ENCODE measurements at regions not wholly inside any gene's neighbourhood (a gene's known extent, or its start where the extent isn't known, plus 50 kb on each side); places are given as distances from the start of the nearest gene placed in this dataset.
"Not testable (repeated sequence)": the region's sequence is repeated elsewhere in the genome, so short reads cannot be mapped to it uniquely, and the experiment has no call there.

GRCh38 chr4:13710246-13710885, 82.8 kb upstream of the BOD1L1 start:
- DNase-seq: no peak
- Mint-ChIP-seq H3K36me3 (peaks cover 0 to 5% (median 0%) of the 10 kb centered on the region in 3 donors), H3K27me3 (ENCODE audit: low read depth in 3 of 3) (peaks cover 0 to 4% (median 2%) of the 10 kb centered on the region in 3 donors), H3K4me3 (no peak overlapping the region), H3K9me3 (peaks cover 0 to 5% (median 0%) of the 10 kb centered on the region in 6 donors), H3K27ac (no peak overlapping the region), H3K4me1 (no peaks in the 10 kb centered on the region)

GRCh38 chr4:13711233-13711785, 83.8 kb upstream of the BOD1L1 start:
- peaks cover 0 to 4% (median 0%) of the 10 kb centered on the region in 3 donors for H3K27me3 Mint-ChIP-seq (ENCODE audit: low read depth in 3 of 3)
- H3K9me3 Mint-ChIP-seq: peaks cover 0 to 5% (median 0%) of the 10 kb centered on the region in 6 donors
- H3K4me1 Mint-ChIP-seq: no peaks in the 10 kb centered on the region
- no peak for DNase-seq
- no peak overlapping the region for H3K27ac Mint-ChIP-seq
- peaks cover 0 to 5% (median 0%) of the 10 kb centered on the region in 3 donors for H3K36me3 Mint-ChIP-seq
- H3K4me3 Mint-ChIP-seq: no peak overlapping the region

- Mint-ChIP-seq H3K36me3 (no peaks in the 10 kb centered on the region), H3K9me3 (peaks cover 0 to 7% (median under 1%) of the 10 kb centered on the region in 6 donors), H3K27ac (no peak overlapping the region), H3K27me3 (ENCODE audit: low read depth in 3 of 3) (peaks cover 0 to 1% (median 0%) of the 10 kb centered on the region in 3 donors), H3K4me3 (no peak overlapping the region), H3K4me1 (no peaks in the 10 kb centered on the region)
- DNase-seq: no peak
Measured at GRCh38 chr4:13721894-13722293, 94.4 kb upstream of the BOD1L1 start.

- Mint-ChIP-seq H3K36me3 (no peaks in the 10 kb centered on the region), H3K27me3 (ENCODE audit: low read depth in 3 of 3) (peaks cover 0 to 1% (median 0%) of the 10 kb centered on the region in 3 donors), H3K4me1 (no peaks in the 10 kb centered on the region), H3K9me3 (peaks cover 0 to 5% (median 0%) of the 10 kb centered on the region in 6 donors), H3K4me3 (no peak overlapping the region), H3K27ac (no peak overlapping the region)
- no peak for DNase-seq
Measured at GRCh38 chr4:13722649-13723048, 95.1 kb upstream of the BOD1L1 start.

- Mint-ChIP-seq H3K4me1 (no peaks in the 10 kb centered on the region), H3K27ac (no peak overlapping the region), H3K27me3 (ENCODE audit: low read depth in 3 of 3) (peaks cover 0 to 6% (median 0%) of the 10 kb centered on the region in 3 donors), H3K36me3 (no peaks in the 10 kb centered on the region), H3K9me3 (no peaks in the 10 kb centered on the region), H3K4me3 (no peak overlapping the region)
- no peak for DNase-seq
Measured at GRCh38 chr4:13728761-13729160, 101.2 kb upstream of the BOD1L1 start.

- DNase-seq: no peak
- H3K27me3 Mint-ChIP-seq (ENCODE audit: low read depth in 3 of 3): peaks cover 0 to 6% (median 0%) of the 10 kb centered on the region in 3 donors
- no peaks in the 10 kb centered on the region for H3K36me3 Mint-ChIP-seq
- no peaks in the 10 kb centered on the region for H3K4me1 Mint-ChIP-seq
- H3K9me3 Mint-ChIP-seq: no peaks in the 10 kb centered on the region
- no peak overlapping the region for H3K4me3 Mint-ChIP-seq
- no peak overlapping the region for H3K27ac Mint-ChIP-seq
Measured at GRCh38 chr4:13731019-13731418, 103.5 kb upstream of the BOD1L1 start.

- Mint-ChIP-seq H3K4me3 (no peak overlapping the region), H3K27ac (no peak overlapping the region), H3K4me1 (no peaks in the 10 kb centered on the region), H3K27me3 (ENCODE audit: low read depth in 3 of 3) (peaks cover 0 to 5% (median 0%) of the 10 kb centered on the region in 3 donors), H3K9me3 (no peaks in the 10 kb centered on the region), H3K36me3 (no peaks in the 10 kb centered on the region)
- DNase-seq: no peak
Measured at GRCh38 chr4:13733817-13734216, 106.3 kb upstream of the BOD1L1 start.

- Mint-ChIP-seq H3K4me3 (no peak overlapping the region), H3K4me1 (no peaks in the 10 kb centered on the region), H3K27me3 (ENCODE audit: low read depth in 3 of 3) (peaks cover 1 to 2% (median 2%) of the 10 kb centered on the region in 3 donors), H3K36me3 (no peaks in the 10 kb centered on the region), H3K9me3 (peaks cover 0 to 11% (median 2%) of the 10 kb centered on the region in 6 donors), H3K27ac (no peak overlapping the region)
- DNase-seq: no peak
Measured at GRCh38 chr4:13750594-13750993, 123.1 kb upstream of the BOD1L1 start.

GRCh38 chr4:13761581-13761980, 134.1 kb upstream of the BOD1L1 start:
- H3K36me3 Mint-ChIP-seq; H3K27me3 Mint-ChIP-seq (ENCODE audit: low read depth in 3 of 3); H3K27ac Mint-ChIP-seq; DNase-seq; H3K4me3 Mint-ChIP-seq: not testable (repeated sequence)
- H3K4me1 Mint-ChIP-seq: peaks cover 0 to 22% of the 10 kb centered on the region in 2 donors
- H3K9me3 Mint-ChIP-seq: peaks cover 0 to 26% (median 13%) of the 10 kb centered on the region in 6 donors

GRCh38 chr4:13762130-13762529, 134.6 kb upstream of the BOD1L1 start:
- Mint-ChIP-seq H3K36me3 (no peaks in the 10 kb centered on the region), H3K4me3 (no peak overlapping the region), H3K4me1 (peaks cover 0 to 22% of the 10 kb centered on the region in 2 donors), H3K27me3 (ENCODE audit: low read depth in 3 of 3) (peaks cover 0 to 3% (median 0%) of the 10 kb centered on the region in 3 donors), H3K27ac (no peak overlapping the region), H3K9me3 (peaks cover 0 to 25% (median 12%) of the 10 kb centered on the region in 6 donors)
- DNase-seq: no peak

GRCh38 chr4:13763707-13764106, 136.2 kb upstream of the BOD1L1 start:
- Mint-ChIP-seq H3K36me3 (no peaks in the 10 kb centered on the region), H3K9me3 (peaks cover 0 to 12% (median 7%) of the 10 kb centered on the region in 6 donors), H3K27ac (peak overlapping the region in 2 of 6 donors; percentile 29 to 62), H3K4me3 (peak overlapping the region in 2 of 5 donors; percentile 26 to 56), H3K27me3 (ENCODE audit: low read depth in 3 of 3) (peaks cover 0 to 3% (median 0%) of the 10 kb centered on the region in 3 donors), H3K4me1 (peaks cover 0 to 22% of the 10 kb centered on the region in 2 donors)
- peak in 1 of 3 donors; percentile 55 for DNase-seq

- Mint-ChIP-seq H3K27ac (no peak overlapping the region), H3K4me1 (peaks cover 0 to 22% of the 10 kb centered on the region in 2 donors)
- no peak for DNase-seq
Measured at GRCh38 chr4:13765539-13765938, 138.0 kb upstream of the BOD1L1 start.

GRCh38 chr4:13766761-13767540, 139.4 kb upstream of the BOD1L1 start:
- DNase-seq: no peak
- H3K4me1 Mint-ChIP-seq: peaks cover 0 to 27% of the 10 kb centered on the region in 2 donors
- peaks cover 0 to 8% (median 2%) of the 10 kb centered on the region in 6 donors for H3K9me3 Mint-ChIP-seq
- no peaks in the 10 kb centered on the region for H3K27me3 Mint-ChIP-seq (ENCODE audit: low read depth in 3 of 3)
- H3K36me3 Mint-ChIP-seq: peaks cover 0 to 3% (median 0%) of the 10 kb centered on the region in 3 donors
- no peak overlapping the region for H3K4me3 Mint-ChIP-seq
- H3K27ac Mint-ChIP-seq: no peak overlapping the region

More at GRCh38 chr4:13765539-13765938, 138.0 kb upstream of the BOD1L1 start:
- Mint-ChIP-seq H3K4me3 (no peak overlapping the region), H3K36me3 (no peaks in the 10 kb centered on the region), H3K27me3 (ENCODE audit: low read depth in 3 of 3) (no peaks in the 10 kb centered on the region), H3K9me3 (peaks cover 0 to 8% (median 0%) of the 10 kb centered on the region in 6 donors)

- Mint-ChIP-seq H3K27me3 (ENCODE audit: low read depth in 3 of 3) (no peaks in the 10 kb centered on the region), H3K27ac (no peak overlapping the region), H3K9me3 (peaks cover 7 to 13% (median 10%) of the 10 kb centered on the region in 6 donors), H3K4me3 (no peak overlapping the region), H3K4me1 (peaks cover 0 to 10% of the 10 kb centered on the region in 2 donors), H3K36me3 (peaks cover 0 to 7% (median 0%) of the 10 kb centered on the region in 3 donors)
- DNase-seq: no peak
Measured at GRCh38 chr4:13777341-13777740, 149.8 kb upstream of the BOD1L1 start.

Data from immature natural killer cell (primary cell).